GM21390 (cell line): ENCODE measurements at regions not wholly inside any gene's neighbourhood (a gene's known extent, or its start where the extent isn't known, plus 50 kb on each side); places are given as distances from the start of the nearest gene placed in this dataset.
"Not testable (repeated sequence)": the region's sequence is repeated elsewhere in the genome, so short reads cannot be mapped to it uniquely, and the experiment has no call there.

Experiments used
- ATAC-seq: cut with Tn5 transposase; IDR thresholded peaks from one replicate; pipeline ENCODE4 v1.9.1; 2021; ENCODE audit not compliant: unreplicated experiment

- ATAC-seq, result no peak
These were observed 118.7 kb upstream of the CDH5 start for GRCh38 chr16:66247516-66248481.

GRCh38 chr16:66245868-66246267 is 120.6 kb upstream of the CDH5 start:
- no peak for ATAC-seq

DNA sequence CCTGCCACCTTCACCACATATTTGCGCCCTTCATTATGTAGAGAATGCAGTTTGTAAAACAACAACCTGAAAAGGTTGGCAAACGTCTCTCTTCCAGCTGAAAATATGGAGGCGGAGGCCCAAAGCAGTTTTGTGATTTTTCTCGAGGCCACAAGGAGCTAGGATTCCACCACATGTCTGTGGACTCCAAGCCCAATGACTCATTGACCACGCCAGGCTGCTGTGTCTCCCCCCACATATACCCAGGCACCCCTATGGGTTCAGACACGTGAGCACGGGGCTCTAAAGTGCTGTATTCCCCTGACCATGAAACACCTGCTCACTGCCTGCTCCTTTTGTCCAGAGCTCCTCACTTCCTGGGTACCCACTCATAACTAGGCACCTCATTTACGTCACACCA is 121.4 kb upstream of the CDH5 start:
- ATAC-seq, result no peak

DNA sequence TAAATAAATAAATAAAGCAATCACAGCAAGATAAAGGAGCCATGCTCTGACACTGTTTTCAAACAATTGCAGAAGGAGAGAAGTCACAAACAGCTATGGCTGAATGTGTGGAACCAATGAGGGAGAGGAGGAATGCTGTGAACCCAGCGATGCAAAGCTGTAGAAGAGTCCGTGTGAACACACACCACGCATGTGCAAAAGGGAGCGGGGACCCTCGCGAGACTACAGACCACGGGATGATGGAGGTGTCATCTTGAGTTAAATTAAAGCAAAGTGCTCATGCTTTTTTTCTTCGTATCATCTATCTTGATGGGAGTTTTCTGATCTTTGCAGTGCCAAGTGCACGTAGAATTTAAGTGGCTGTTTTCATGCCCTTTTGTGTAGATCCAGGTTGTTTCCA is 123.8 kb upstream of the CDH5 start:
- ATAC-seq, result no peak

- ATAC-seq, result not testable (repeated sequence)
These were observed 124.3 kb upstream of the CDH5 start for GRCh38 chr16:66242206-66242605.

- ATAC-seq, result no peak
These were observed 125.7 kb upstream of the CDH5 start for GRCh38 chr16:66240631-66241395.

- ATAC-seq, result no peak
These were observed 126.4 kb upstream of the CDH5 start for GRCh38 chr16:66240088-66240487.

DNA sequence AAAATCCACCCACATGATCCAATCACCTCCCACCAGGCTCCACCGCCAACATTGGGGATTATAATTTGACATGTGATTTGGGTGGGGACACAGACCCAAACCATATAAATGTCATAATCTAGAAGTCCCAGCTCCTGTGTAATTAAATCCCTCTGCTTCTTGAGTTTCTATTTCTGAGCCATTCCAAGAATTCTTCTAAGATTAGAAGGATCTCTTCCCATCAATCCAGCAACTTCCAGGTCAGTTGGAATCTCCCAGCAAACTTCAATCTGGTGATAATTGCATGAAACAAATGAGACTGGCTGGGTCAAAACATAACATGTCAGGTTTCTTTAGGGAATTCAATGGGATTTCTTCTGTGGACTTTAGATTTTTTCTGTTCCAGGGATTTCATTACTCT is 127.8 kb upstream of the CDH5 start:
- no peak for ATAC-seq

DNA sequence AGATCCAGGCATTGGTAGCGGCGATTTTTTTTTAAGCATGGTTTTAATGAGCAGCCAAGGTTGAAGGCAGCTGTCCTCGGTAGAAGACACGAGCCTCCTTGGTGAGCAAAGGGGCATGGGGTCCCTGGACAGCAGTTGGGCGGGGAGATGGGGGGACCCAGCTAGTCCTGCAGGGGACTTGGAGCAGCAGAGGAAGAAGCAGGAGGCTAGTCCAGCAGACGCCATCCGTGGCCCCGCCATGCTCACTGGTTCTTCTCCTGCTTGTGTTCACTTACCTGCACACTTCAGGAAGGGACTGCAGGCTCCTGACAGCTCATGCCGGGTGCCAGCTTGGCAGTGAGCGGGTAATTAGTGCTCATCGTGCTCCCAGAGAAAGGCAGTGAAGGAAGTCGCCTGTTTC is 130.2 kb upstream of the CDH5 start:
- no peak for ATAC-seq

- no peak for ATAC-seq
These were observed 134.9 kb upstream of the CDH5 start for GRCh38 chr16:66231452-66232160.

GRCh38 chr16:66229651-66230050 is 136.8 kb upstream of the CDH5 start:
- ATAC-seq, result no peak

DNA sequence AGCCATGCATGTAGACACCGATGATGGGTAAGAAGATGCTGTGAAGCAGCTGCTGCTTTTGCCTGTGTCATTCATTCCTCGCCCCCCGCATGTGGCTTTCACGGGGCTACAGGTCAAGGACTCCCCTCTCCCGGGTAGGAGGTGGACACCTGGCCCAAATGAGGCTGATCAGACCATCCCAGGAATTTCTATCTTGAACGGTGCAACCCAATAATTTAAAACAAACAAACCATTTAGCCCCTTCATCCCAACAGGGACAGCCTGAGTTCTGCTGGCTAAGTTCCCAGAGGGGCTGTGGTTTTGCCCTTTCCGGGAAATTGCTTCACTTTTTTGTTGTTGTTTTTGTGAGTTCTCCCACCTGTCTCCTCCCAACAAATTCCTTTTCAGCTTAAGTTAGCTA is 137.7 kb upstream of the CDH5 start:
- ATAC-seq, result no peak

GRCh38 chr16:66227766-66228530 is 138.5 kb upstream of the CDH5 start:
- ATAC-seq, result no peak

GRCh38 chr16:66226762-66227161 is 139.7 kb upstream of the CDH5 start:
- ATAC-seq, result no peak

DNA sequence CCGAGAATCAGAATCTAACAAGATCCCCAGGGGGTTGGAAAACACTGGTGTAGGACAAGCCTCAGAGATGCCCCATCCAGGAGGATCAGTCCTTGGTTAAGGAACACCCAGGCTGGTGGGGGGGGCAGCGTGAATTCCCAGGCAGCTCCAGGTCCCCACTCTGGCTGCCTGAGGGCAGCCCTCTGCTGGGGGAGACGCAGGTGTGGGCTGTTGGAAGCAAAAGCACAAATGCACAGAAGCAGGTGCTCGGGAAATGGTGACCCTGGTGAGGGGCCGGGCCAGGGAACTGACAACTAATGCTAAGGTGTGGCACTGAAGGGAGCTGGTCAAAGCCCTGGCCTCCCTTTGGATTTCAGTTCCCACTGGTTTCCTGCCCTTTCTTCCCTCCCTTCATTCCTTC is 140.8 kb upstream of the CDH5 start:
- ATAC-seq, result no peak

DNA sequence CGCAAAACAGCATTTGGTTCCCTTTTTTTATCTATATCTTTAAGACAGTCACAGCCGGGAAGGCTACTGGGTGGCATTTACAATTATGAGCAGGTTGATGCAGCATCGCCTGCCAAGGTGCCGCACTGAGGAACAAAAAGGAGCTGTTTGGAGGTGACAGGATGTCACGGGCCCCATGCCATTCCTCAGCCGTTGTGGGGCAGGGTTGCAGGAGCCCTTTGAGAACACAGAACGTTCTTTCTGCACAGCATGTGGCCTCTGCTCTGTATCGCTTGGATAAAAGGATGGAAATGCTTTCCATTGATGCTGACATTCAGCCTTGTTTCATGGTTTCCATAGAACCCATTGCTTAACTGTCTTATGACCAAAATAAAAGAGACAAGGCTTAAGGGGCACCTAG is 141.9 kb upstream of the CDH5 start:
- ATAC-seq, result no peak

- no peak for ATAC-seq
These were observed 142.3 kb upstream of the CDH5 start for GRCh38 chr16:66224186-66224585.

DNA sequence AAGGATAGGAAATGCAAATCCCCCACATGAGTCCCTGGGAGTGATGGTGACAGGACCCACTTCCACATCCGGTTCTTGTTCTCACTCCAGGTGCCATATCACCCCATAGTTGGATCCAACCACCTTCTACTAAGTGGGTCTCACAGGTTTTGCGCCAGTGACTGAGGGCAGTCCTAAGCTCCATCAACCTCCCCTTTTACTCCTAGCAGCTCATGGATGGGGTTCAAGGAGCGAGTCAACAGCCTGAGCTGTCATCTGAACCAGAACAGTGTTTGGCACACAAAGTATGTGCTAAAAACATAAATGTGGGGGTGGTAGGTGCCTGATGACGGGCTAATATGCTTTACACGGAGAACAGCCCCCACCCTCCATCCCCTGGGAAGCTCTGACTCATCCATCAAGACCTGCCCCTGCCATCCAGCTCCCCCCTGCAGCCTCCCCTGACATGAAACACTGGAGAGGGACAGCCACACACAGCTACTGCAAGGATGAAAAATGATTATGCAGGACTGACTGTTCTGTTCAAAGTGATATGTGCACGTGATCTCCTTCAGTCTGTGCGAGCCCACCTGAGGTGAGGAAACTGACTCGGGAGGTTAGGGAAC is 143.2 kb upstream of the CDH5 start:
- no peak for ATAC-seq

DNA sequence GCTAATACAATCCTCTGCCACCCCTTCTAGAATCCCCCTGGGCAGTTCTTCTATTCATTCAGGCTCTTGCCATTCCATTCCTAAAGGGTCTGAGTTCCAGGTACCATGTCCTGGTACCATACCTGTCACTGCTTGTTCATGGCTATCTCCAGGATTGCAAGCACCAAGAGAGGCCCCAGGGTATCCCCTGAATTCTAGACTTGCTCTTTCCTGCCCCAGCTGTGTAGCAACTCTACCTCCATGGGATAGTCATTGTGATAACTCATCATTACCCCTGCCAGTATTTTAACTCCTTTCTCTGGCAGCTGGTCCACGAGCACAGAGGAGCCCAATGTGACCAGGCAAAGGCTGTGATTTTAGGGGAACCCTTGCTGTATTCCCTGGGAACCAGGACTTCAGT is 143.7 kb upstream of the CDH5 start:
- no peak for ATAC-seq

DNA sequence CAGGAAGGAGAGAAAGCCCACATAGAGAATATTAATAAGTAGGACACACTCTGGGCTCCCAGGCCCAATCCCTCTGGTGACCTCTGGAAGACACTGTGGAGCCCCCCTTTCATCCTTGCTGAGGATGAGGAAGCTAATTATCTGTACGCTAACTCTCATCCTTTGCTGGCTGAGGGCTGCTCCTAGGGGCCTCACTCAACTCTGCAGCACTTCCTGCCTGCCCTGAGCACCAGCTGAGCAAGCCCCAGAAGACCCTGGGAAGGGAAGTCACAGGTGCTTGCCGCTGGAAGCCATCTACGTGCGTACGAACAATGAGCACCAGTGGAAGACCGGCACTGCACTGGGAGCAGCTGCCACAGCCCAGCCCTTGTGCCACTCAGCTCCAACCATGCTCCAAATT is 145.8 kb upstream of the CDH5 start:
- no peak for ATAC-seq
